ENCODE measurements at regions not wholly inside any gene's neighbourhood (a gene's known extent, or its start where the extent isn't known, plus 50 kb on each side); places are given as distances from the start of the nearest gene placed in this dataset.

DNA sequence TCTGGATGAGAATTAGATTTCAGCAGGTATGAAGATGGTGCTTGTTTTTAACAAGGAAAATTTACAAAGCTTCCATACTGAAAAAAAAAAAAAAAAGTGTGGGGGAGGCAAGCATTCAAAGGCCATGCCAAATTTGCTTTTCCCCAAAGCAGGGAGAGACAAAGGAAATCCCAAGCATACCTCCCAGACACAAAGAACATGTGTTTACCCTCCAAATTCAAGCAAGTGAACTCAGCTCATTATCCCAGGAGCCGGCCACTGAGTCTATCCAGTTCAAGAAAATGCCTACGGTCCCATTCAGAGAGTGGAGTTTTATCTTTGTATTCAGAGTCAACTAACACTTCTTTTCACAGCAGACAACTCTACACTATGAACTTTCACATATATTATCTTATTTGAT is 102.7 kb upstream of the ID4 start:
- Mint-ChIP-seq H3K9me3 (no peaks in the 10 kb centered on the region), H3K4me1 (ENCODE audit: low read depth) (no peaks in the 10 kb centered on the region)

DNA sequence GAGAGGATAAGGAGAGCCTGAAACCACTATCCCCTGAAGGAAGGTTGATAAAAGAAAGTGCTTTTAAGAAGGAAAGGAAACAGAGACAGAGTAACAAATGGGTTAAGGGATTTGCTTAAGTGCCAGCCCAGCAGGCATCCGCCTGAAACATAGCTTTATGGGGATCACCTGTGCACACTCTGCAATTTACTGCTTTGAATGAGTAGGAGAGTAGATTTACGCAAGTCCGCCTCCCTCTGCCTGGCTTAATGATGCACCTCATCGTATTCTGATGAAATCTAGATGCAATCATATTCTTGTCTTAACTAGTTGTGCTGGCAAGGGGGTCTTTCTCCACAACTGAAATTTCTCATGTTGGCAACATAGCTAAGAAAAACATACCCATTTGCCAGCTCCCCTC is 101.1 kb upstream of the ID4 start:
- DNase-seq (ENCODE audit: low spot score): no peak
- no peaks in the 10 kb centered on the region for H3K9me3 Mint-ChIP-seq
- no peak overlapping the region for H3K27ac Mint-ChIP-seq
- no peak overlapping the region for H3K4me3 Mint-ChIP-seq
- no peaks in the 10 kb centered on the region for H3K4me1 Mint-ChIP-seq (ENCODE audit: low read depth)
- no peaks in the 10 kb centered on the region for H3K36me3 Mint-ChIP-seq (ENCODE audit: low read depth)
- no peaks in the 10 kb centered on the region for H3K27me3 Mint-ChIP-seq (ENCODE audit: low read depth)

More for the DNA sequence above, 102.7 kb upstream of the ID4 start:
- Mint-ChIP-seq H3K27ac (no peak overlapping the region), H3K36me3 (ENCODE audit: low read depth) (no peaks in the 10 kb centered on the region), H3K4me3 (no peak overlapping the region), H3K27me3 (ENCODE audit: low read depth) (no peaks in the 10 kb centered on the region)
- no peak for DNase-seq (ENCODE audit: low spot score)

GRCh38 chr6:19738010-19738409 is 99.2 kb upstream of the ID4 start:
- Mint-ChIP-seq H3K36me3 (ENCODE audit: low read depth) (no peaks in the 10 kb centered on the region), H3K27me3 (ENCODE audit: low read depth) (no peaks in the 10 kb centered on the region), H3K4me1 (ENCODE audit: low read depth) (no peaks in the 10 kb centered on the region), H3K27ac (no peak overlapping the region), H3K4me3 (no peak overlapping the region), H3K9me3 (no peaks in the 10 kb centered on the region)
- no peak for DNase-seq (ENCODE audit: low spot score)

- H3K27ac Mint-ChIP-seq: no peak overlapping the region
- H3K36me3 Mint-ChIP-seq (ENCODE audit: low read depth): no peaks in the 10 kb centered on the region
- H3K27me3 Mint-ChIP-seq (ENCODE audit: low read depth): no peaks in the 10 kb centered on the region
- no peak overlapping the region for H3K4me3 Mint-ChIP-seq
- no peaks in the 10 kb centered on the region for H3K4me1 Mint-ChIP-seq (ENCODE audit: low read depth)
- no peak for DNase-seq (ENCODE audit: low spot score)
- peaks cover 4% of the 10 kb centered on the region for H3K9me3 Mint-ChIP-seq
Observed at GRCh38 chr6:19749722-19750121, 87.4 kb upstream of the ID4 start.

DNA sequence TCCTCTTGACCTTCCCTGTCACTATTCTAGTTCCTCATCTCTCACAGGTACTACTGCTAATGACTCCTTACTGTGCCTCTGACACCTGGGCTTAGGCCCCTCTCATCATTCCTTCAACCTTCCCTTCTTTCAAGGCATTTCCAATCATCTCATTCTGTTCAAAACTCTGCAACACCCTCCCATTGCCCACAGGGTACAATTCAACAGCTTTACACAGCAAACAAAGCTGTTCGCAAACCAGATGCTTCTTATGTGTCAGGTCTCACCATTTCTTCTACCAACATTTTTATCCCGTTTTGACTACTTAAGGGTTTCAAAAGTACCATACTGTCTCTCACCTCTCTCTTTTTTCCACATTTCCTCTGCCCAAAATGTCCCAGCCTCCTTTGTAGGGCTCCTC is 84.4 kb upstream of the ID4 start:
- Mint-ChIP-seq H3K27me3 (ENCODE audit: low read depth) (no peaks in the 10 kb centered on the region), H3K9me3 (no peaks in the 10 kb centered on the region), H3K36me3 (ENCODE audit: low read depth) (no peaks in the 10 kb centered on the region), H3K4me1 (ENCODE audit: low read depth) (no peaks in the 10 kb centered on the region), H3K27ac (no peak overlapping the region), H3K4me3 (no peak overlapping the region)
- DNase-seq (ENCODE audit: low spot score): no peak

GRCh38 chr6:19753826-19754225 is 83.3 kb upstream of the ID4 start:
- no peak overlapping the region for H3K4me3 Mint-ChIP-seq
- H3K27me3 Mint-ChIP-seq (ENCODE audit: low read depth): no peaks in the 10 kb centered on the region
- H3K27ac Mint-ChIP-seq: no peak overlapping the region
- no peaks in the 10 kb centered on the region for H3K9me3 Mint-ChIP-seq
- no peaks in the 10 kb centered on the region for H3K4me1 Mint-ChIP-seq (ENCODE audit: low read depth)
- DNase-seq (ENCODE audit: low spot score): no peak
- no peaks in the 10 kb centered on the region for H3K36me3 Mint-ChIP-seq (ENCODE audit: low read depth)

DNA sequence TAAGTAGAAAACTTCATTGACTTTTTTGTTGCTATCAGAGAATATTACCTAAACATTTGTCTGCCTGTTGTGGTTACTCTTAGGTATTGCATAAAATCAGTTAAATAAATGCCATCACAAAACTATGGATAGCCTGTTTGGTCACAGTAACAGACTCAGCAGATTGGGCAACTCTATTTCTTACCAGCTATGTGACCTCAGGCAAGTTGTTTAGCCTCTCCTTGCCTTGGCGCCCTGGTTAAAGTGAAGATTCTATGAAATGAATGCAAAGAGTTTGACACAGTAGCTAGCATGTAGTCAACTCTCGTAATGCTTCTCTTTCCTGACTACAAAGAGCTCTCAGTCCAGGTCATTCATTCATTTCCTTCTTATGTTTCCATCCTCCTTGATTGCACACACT is 82.5 kb upstream of the ID4 start:
- Mint-ChIP-seq H3K27me3 (ENCODE audit: low read depth) (no peaks in the 10 kb centered on the region), H3K27ac (no peak overlapping the region), H3K9me3 (no peaks in the 10 kb centered on the region), H3K36me3 (ENCODE audit: low read depth) (no peaks in the 10 kb centered on the region), H3K4me1 (ENCODE audit: low read depth) (no peaks in the 10 kb centered on the region), H3K4me3 (no peak overlapping the region)
- DNase-seq (ENCODE audit: low spot score): no peak

DNA sequence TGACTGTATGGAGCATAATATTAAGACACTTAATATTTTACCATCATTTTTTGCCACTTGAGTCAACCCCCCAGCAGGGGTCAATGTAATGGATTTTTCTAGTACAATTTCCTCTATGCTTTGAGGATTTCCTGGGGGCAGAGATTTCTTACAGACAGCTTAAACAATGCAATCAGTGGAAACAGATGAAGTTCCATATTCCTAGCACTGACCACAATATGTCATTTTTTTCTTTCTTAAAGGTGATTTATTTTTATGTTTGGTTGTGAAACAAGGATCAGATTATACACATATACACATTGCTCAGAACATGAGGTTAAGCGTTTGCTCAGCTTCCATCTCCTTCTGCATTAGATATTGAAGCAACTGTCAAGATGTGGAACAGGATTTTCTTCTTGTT is 82.0 kb upstream of the ID4 start:
- Mint-ChIP-seq H3K36me3 (ENCODE audit: low read depth) (no peaks in the 10 kb centered on the region), H3K27ac (no peak overlapping the region), H3K27me3 (ENCODE audit: low read depth) (no peaks in the 10 kb centered on the region), H3K4me1 (ENCODE audit: low read depth) (no peaks in the 10 kb centered on the region), H3K9me3 (no peaks in the 10 kb centered on the region), H3K4me3 (no peak overlapping the region)
- DNase-seq (ENCODE audit: low spot score): no peak

DNA sequence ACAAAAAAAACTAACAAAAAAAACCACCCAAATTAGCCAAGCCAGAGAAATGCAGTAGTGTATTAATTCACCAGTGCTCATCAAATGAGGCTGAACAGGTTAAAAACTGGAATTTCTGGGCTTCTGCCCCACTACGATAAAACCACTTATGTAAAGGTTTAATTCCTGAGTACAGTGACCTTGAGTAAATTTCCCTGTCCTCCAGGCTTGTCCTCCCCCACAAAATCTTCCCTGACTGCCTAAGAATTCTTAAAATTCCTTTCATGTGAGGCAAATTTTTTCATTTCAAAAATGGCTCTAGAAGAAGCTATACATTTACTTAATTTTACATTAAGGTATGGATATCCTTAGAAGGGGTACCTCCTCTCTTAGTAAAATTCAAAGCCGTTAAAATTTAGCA is 80.1 kb upstream of the ID4 start:
- Mint-ChIP-seq H3K4me1 (ENCODE audit: low read depth) (no peaks in the 10 kb centered on the region), H3K27ac (no peak overlapping the region), H3K9me3 (no peaks in the 10 kb centered on the region), H3K4me3 (no peak overlapping the region), H3K36me3 (ENCODE audit: low read depth) (no peaks in the 10 kb centered on the region), H3K27me3 (ENCODE audit: low read depth) (no peaks in the 10 kb centered on the region)
- no peak for DNase-seq (ENCODE audit: low spot score)

DNA sequence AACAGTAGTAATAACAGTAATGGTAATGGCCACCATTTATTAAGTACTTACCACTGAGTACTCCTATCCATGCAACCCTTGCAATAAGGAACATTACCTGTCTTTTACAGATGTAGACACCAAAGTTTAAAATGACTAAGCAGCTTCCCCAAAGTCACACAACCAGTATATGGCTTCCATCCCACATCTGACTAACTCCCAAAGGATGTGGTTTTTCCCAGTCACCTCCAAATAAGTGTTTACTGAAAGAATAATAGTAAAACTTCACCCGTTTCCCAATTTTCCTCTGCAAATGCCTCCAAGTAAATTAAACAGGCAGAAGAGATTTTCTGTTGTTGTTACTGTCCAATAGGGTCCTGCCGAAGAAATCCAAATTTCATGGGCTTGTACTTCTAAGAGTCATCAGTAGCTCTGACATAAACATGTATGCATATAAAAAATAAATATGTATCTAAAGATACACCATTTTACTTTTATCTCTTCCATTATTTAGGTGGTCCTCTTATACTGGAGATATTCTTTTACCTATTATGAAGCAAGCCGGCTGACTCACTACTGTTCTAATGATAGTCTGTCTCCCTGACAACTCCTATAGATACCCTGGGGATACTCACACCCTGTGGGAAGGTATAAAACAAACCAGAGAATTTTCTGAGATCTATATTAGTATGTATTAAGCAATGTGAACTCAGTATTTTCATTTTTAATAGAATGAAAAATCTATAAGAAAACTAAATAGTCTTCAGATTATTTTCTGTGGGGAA is 77.9 kb upstream of the ID4 start:
- Mint-ChIP-seq H3K4me1 (ENCODE audit: low read depth) (no peaks in the 10 kb centered on the region), H3K9me3 (no peaks in the 10 kb centered on the region), H3K36me3 (ENCODE audit: low read depth) (no peaks in the 10 kb centered on the region), H3K4me3 (no peak overlapping the region), H3K27me3 (ENCODE audit: low read depth) (no peaks in the 10 kb centered on the region), H3K27ac (no peak overlapping the region)
- DNase-seq (ENCODE audit: low spot score): no peak

DNA sequence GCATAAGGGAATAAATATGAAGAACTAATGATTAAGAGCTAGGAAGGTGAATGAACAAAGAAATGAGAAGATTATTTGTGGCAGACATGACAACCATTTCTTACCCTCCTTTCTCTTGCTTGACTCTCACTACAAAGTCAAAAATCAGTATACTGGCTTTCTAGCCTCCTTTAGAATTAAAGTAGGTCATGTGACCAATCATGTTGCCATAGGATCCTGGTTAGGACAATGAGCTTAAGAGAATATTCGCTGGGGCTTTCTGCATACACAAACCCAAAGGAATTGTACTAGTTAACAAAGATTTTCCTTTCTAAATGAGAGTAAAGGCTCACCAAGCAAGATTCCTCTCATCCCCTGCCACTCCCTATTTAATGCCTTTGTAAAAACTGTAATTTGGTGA is 76.0 kb upstream of the ID4 start:
- Mint-ChIP-seq H3K4me1 (ENCODE audit: low read depth) (no peaks in the 10 kb centered on the region), H3K9me3 (no peaks in the 10 kb centered on the region), H3K27me3 (ENCODE audit: low read depth) (no peaks in the 10 kb centered on the region), H3K27ac (no peak overlapping the region), H3K36me3 (ENCODE audit: low read depth) (no peaks in the 10 kb centered on the region), H3K4me3 (no peak overlapping the region)
- no peak for DNase-seq (ENCODE audit: low spot score)

GRCh38 chr6:19771753-19772336 is 65.3 kb upstream of the ID4 start:
- no peak for DNase-seq (ENCODE audit: low spot score)
- Mint-ChIP-seq H3K9me3 (peaks cover 3% of the 10 kb centered on the region), H3K36me3 (ENCODE audit: low read depth) (no peaks in the 10 kb centered on the region), H3K27ac (no peak overlapping the region), H3K27me3 (ENCODE audit: low read depth) (no peaks in the 10 kb centered on the region), H3K4me1 (ENCODE audit: low read depth) (no peaks in the 10 kb centered on the region), H3K4me3 (no peak overlapping the region)

- Mint-ChIP-seq H3K4me3 (no peak overlapping the region), H3K27me3 (ENCODE audit: low read depth) (no peaks in the 10 kb centered on the region), H3K4me1 (ENCODE audit: low read depth) (no peaks in the 10 kb centered on the region), H3K27ac (no peak overlapping the region), H3K36me3 (ENCODE audit: low read depth) (no peaks in the 10 kb centered on the region), H3K9me3 (peaks cover 3% of the 10 kb centered on the region)
- DNase-seq (ENCODE audit: low spot score): no peak
Observed at GRCh38 chr6:19772891-19773290, 64.3 kb upstream of the ID4 start.

DNA sequence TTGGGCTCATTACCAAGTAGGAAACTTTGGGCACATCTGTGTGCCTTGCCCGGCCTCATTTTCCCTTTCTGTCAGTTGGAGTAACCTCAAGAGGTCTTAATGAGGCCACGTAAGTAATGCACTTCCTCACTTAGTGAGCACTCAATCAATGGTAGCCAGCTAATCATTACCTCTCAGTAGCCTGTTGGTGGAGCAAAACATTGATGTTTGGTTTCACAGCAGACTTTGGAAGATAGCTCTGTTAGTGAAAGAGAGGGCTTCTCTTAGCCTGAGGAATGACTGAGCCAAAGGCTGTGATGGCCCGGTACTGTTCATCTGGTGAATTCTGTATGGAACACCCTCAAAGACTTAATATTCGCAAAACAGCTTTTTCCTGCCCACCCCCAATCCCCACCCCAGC is 55.9 kb upstream of the ID4 start:
- no peaks in the 10 kb centered on the region for H3K9me3 Mint-ChIP-seq
- no peak for DNase-seq (ENCODE audit: low spot score)
- H3K4me3 Mint-ChIP-seq: no peak overlapping the region
- H3K27me3 Mint-ChIP-seq (ENCODE audit: low read depth): no peaks in the 10 kb centered on the region
- H3K4me1 Mint-ChIP-seq (ENCODE audit: low read depth): no peaks in the 10 kb centered on the region
- no peak overlapping the region for H3K27ac Mint-ChIP-seq
- H3K36me3 Mint-ChIP-seq (ENCODE audit: low read depth): no peaks in the 10 kb centered on the region

DNA sequence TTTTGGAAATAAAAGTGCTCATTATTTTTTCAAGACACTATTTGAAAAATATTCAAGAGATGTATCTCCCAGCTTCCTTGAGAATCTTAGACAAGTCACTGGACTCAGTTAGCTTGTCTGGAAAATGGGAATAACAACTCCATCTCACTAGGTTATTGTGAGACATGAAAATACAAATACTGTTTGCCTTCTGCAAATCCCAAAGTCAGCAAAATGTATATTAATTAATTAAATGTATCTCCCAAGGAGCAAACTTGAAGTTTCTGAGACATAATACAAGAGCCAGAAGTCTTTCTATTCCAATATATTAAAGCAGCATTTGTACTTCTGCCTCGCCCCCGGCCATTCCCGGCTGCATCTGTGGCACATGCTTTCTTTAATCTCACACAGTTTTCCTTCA is 54.6 kb upstream of the ID4 start:
- no peaks in the 10 kb centered on the region for H3K4me1 Mint-ChIP-seq (ENCODE audit: low read depth)
- H3K27me3 Mint-ChIP-seq (ENCODE audit: low read depth): no peaks in the 10 kb centered on the region
- H3K9me3 Mint-ChIP-seq: no peaks in the 10 kb centered on the region
- H3K27ac Mint-ChIP-seq: no peak overlapping the region
- H3K36me3 Mint-ChIP-seq (ENCODE audit: low read depth): no peaks in the 10 kb centered on the region
- H3K4me3 Mint-ChIP-seq: no peak overlapping the region
- DNase-seq (ENCODE audit: low spot score): no peak

All from T-helper 2 cell treated with Interferon-gamma antibody and Interleukin-4, amounts not matched to agents 5 μg/mL and 100 μg/mL, for 36 hours (primary cell).